ENCODE measurements at regions not wholly inside any gene's neighbourhood (a gene's known extent, or its start where the extent isn't known, plus 50 kb on each side); places are given as distances from the start of the nearest gene placed in this dataset.

DNA sequence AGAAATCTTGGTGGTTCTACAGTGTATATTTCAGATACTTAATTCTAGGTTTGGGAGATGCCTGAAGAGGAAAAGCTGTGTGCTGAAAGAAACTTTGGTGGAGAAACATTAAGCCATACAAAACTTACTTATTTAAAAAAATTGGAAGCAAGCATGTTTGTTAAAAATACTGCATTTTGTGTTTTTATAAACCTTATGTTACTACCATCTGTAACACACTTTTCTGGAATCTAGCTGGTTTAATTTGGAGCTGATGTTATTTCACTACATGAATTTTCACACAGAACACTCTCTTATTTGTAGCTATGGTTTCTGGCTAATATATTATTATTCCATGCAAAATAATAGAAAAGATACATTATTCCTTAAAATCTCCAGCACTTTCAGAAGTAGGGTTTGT lies 710.7 kb downstream of the ADGRL2 start:
- DNase-seq = no peak

DNA sequence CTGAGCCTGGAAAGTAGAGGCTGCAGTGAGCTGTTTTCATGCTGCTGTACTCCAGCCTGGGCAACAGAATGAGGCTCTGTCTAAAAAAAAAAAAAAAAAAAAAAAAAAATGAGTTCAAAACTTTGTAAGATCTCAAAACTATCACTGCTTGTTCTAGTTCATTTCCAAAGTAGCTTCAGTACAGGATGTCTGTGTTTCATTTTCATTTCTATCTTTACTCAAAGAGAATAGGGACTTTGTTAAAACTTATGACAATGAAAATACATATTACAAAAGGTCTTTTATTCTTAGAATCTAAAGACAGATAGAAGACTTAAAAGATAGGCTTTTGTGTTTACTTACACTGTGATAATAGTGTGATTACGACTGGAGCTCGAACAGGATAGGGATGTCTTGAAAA lies 709.7 kb downstream of the ADGRL2 start:
- no peak for DNase-seq

DNA sequence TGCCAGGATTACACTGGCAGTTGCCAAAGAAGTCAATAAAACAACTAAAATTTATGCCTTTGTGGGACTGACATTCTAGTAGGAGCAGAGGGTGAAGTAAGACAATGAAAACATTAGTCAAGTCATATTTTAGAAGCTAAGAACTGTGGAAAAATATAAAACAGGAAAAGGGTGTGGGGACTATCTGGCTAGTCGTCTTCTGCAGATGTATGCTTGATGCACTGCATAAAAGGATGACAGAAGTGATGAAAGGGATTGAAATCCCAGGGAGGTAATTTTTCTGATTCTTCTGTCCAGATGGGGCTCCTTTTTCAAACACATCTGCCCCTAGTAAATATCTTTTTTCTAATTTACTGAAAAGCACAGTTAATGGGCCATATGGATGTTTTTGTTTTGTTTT lies 706.3 kb downstream of the ADGRL2 start:
- DNase-seq = no peak

DNA sequence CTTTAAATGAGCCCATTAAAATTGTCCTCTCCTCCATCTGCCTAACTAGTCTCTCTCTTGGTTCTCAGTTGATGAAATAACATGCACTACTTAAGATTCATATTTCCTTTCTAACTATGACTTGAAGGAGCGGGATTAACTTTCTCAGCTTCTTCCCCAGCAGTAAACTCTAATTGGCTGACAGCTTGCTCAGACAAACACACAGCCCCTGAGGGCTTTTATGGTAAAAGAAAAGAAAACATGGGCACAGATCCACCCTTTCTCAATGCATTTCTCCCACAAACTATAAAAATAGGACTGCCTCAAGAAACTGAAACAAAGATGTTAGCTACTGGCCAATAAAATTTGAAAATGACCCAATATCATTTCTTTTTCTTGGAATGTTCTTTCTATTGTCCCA lies 703.1 kb downstream of the ADGRL2 start:
- no peak for DNase-seq

DNA sequence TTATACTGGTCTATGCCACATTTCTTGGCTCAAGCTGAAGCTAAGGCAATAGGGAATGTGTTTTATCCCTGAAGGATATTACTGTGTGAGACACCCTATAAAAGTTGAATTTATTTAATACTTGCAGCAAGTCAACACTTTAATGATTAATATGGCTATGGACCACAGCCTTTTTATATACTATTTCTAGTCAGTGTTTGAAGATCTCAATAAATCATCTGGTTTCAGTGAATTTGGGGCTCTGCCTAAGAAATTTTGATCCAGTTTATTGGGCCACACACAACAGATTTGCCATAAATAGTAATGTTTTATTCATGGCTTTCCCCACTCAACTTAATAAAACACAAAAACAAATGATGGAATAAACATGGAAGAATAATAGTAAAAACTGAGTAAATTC lies 698.3 kb downstream of the ADGRL2 start:
- DNase-seq = no peak

DNA sequence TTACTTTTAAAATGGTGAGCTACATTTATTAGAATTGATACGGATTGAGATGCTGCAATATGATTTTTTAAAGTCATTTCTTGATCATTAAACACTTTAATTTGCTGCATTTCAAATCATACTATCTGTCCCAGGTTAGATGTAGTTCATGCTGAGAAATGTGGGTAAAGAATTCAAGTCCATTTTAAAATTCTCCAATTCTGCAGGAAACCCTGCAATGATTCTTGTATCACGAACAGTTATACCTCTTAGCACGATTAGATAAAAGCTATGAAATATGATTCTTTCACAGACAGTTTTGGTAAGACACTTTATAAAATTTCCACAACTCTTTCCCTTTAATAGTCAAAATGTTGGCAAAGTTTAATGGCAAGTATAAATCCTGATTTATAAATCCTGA lies 693.4 kb downstream of the ADGRL2 start:
- DNase-seq = no peak

DNA sequence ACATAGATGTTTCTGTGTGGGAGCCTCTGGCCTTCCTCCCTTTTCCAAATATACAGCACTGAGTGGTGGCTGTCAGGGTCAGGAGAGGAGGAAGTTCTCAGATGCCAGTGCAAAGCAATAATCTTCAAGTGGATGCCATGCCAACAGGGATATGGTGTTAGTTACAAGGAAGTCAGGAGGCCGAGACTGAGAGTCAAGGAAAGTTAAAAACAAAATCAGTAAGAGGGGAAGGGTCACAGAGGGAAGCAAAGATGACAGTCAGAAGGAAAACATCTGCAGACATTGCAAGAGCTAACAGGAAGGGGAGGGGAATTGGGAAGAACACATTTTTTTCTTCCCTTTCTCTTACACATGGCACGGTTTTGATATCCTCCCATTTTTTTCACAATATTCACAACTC lies 691.4 kb downstream of the ADGRL2 start:
- no peak for DNase-seq

DNA sequence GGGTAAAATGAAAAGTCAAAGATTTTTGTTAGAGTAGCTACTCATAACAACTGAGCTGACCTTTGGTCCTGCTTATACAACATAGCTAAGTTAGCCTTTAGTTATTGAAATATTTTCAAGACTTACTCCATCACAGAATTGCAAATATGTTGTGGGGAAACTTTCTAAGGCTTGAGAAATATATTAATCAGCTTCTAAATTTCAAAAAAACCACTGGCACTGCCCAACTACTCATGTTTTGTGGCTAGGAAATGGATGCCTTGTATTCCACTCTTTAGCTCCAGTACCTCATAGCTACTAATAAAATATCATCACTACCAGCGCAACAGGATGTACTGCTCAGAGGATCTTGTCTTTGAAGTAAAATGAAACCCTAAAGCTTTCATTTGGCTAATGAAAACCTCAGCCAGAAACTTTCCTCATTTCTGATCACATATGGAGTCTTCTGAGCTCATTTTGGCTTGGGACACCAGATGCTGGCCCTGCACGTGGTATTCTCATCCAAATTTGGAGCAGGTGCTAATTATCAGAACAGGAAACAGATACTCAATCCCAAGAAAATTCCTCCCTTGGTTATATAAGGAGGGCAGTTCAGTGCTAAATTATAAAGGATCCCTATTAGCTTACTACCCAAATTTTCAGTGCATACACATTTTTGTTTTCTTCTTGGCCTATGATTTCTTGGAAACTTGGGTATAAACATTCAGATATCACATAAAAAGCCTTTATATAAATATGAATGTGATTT lies 690.7 kb downstream of the ADGRL2 start:
- DNase-seq = no peak

DNA sequence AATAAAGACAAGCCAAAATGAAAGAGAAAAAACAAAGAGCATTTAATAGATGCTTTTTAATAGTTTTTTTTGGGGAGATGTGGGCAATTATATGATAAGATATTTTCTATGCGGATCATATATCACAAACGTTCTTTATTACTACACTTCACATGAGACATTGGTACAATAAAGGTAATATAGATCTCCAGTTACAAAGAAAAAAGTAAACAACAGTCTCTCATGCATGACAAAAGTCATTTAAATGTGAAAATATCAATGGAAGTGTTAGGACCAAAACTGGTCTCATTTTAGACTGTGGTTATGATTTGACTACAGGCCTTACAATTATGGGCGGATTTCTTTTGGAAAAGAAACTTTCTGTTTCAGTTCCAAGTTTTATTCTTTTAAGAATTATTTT lies 687.0 kb downstream of the ADGRL2 start:
- DNase-seq = no peak

DNA sequence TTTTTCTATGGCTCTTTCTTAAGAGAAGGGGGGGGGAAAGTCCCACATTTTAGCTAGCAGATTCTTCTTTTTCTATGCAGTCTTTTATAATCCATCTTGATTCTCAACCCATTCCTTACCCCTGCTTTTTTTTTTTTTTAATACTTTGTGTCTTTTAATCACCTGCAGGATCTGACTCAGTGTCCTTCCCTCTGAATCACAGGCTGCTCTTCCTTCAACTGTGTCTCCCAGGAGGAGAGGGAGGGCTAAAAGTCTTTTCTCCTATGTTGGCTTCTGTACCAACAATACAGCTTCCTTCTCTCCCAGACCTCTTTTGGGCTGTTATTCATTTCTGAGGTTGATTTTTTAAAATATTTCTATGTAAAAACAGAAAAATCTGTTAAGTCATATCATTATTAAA lies 686.2 kb downstream of the ADGRL2 start:
- no peak for DNase-seq

DNA sequence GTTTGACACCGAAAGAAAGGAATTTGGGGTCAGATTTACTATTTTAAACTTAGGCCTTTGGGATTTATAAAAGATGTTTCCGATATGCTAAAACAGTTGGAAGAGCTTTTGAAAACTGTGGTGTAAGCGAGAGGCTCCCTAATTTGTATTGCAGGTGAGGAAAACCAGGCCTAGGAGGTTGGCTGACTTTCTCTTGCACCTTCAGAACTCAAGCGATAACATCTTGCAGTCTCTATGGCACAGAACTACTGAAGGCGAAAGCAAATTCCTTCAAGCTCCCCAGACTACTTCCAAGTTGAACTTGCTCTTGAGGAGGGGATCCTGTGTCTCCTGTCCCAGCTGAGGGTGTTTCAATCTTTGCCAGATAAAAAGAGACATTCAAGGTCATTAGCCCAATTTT lies 685.7 kb downstream of the ADGRL2 start:
- no peak for DNase-seq

DNA sequence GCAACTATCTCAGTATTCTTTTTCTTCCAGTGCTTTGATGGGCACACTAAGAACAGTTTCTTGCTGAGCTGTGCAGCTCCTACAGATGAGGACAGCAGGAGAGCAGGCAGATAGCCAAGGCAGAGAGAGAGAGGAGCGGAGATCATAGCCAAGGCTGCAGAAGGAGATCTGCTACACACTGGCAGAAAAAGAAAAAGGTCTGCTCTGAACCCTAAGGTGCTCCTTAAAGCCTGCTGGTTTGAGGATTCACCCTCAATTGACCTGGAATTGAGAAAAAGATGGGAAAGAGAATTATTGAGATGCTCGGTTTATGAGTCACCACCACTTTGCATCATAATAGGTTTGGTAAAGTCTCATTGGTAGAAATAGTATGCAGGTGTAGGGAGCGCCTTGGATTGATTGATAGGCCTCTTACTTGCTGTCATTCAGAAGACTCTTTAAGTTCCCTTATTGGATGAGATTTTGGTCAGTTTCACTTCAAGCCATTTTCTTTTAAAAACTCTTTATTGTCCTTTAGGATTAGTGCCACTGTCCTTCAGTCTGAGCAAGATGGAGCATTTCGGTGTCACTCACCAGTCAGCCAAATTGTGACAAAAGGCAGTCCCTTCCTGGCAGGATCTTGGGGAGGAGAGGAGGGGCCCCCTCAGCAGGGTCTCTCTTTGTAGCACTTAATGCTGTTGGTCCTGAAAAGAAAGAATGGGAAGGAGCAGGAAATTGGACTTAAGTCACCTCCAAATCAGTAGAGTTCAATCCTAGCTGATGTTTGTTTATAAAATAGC lies 685.0 kb downstream of the ADGRL2 start:
- DNase-seq = no peak

DNA sequence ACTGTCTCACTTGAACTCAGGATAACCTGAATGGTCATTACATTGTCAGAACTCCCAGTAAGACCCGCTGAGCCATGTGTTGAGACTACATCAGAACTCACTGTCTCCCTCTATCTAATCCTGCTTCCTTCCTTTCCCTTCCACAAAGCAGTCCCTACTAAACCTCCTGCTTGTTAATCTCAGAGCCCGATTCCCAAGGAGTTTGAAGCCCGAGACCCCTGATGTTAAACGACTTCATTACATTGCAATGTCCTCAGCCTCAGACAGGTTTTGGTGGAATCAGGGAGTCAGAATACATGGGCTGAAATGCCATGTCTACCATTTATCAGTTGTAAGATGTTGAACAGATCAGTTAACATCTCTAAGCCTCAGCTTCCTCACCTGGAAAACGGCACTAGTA lies 682.4 kb downstream of the ADGRL2 start:
- DNase-seq = no peak

DNA sequence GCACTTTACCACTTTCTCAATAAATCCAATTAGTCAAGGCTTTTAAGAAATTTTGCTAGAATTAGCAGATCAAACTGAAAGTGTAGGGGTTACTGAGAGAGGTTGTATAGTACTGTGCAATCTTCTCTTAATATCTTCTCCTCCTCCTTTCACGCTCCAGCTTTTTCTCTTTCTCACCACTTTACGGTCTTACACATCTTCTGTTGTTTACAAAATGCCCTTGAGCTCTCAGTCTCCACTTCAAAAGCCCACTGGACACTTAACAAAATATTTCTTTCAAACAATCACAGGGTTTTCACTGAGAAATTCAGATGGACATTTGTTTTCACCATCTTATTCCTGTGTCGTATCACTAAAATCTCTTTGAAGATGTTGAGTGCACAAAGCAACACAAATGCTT lies 678.2 kb downstream of the ADGRL2 start:
- DNase-seq = no peak

DNA sequence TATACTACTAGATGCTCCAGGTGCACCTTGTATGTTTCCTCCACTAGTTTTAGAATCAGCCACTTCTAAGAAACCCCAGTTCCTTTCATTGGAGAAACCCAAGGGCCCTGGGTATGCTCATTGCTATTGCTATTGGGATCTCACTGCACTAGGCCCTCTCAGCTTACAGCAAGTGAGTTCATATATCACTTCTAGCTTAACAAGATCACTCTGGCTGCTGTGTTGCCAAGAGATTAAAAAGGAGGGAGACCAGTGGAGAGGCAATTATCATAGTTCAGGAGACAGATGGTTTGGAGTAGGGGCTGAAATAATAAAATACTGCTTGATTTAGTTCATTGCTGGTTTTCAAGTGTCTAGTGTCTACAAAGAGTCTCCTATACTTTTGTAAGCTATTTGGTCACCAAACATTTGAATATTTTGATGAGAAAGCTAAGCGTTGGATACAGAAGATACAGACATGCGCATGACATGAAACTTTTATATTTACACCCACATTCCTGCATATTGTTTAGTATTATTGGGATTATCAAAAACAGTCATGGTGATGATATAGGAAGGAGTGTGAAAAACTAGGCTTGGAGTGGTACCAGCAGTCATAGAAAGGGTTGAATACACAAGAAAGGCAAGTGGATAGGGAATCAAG lies 671.9 kb downstream of the ADGRL2 start:
- DNase-seq = no peak

DNA sequence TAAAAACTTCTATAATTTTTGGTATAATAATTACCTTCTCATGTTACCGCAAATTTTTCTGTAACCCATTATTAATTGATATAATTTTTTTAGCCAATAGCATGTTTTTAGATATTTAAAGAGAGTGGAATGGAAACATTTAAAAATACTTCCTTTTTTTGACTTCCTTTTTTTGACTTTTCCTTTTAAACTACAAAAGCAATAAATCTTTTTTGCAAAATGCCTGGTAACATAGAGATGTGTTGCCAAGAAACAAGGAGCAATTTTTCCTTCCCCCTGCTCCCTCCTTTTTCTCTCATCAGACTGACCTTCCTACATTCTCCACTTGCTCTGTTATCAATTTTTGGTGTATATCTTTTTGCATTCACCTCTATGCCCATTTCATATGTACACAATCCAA lies 666.2 kb downstream of the ADGRL2 start:
- DNase-seq = no peak

DNA sequence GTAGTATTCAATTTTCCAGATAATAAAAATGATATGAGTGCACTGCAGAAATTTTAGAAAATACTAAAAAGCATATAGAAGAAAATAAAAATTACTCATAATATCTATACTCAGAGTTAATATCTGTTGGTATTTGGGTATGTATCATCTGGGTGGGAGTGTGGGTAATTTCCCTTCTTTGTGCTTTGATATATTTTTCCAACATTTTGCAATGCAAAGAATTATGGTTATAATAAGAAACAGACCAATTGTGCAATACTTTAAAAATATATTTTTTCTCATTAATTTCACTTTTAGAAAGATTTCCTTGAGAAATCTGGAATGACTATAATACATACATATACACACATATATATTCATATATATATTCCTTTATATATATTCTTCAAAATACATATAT lies 665.7 kb downstream of the ADGRL2 start:
- DNase-seq = no peak

DNA sequence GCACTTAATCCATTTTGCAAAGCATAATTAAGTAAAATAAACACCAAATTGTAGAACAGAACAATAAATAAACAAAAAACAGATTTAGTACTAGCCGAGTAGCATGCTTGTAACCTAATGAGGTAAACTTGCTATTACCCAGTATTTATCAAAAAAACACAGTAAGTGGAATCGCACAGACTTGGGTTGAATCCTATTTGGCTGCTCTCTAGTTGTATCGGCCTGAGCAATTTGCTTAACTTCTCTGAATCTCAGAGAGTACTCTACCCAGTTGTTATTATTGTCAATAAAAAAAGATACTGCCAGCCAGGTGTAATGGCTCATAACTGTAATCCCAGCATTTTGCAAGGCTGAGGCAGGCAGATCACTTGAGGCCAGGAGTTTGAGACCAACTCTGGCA lies 664.3 kb downstream of the ADGRL2 start:
- DNase-seq = no peak

DNA sequence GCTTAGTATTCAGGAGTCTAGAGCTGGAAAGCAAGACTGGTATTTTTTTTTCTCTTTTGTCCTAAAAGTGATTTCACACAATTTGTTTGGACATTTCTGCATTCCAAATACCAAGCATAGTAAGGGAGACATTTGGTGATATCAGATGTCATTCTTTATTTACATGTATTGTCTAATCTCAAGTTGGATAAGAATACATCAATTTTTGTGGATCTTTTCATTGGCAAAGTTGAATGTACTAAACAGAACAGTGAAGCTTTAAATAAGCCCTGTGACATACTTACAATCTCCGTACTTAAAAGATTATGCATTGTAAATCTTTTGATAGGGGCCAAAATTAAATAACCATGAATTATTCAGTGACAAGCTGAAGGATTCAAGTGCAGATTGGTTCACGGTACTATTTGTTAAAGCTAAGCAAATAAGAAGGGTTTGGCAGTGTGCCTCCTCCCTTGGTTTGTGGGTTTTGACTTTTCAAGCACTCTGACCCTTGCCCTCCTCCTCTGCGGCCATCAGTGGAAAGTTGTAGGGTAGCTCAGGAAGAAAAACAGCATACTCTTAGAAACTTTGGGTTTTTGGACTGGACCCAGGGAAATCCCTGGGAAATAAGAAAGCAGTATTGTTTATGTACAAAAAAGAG lies 663.7 kb downstream of the ADGRL2 start:
- no peak for DNase-seq

DNA sequence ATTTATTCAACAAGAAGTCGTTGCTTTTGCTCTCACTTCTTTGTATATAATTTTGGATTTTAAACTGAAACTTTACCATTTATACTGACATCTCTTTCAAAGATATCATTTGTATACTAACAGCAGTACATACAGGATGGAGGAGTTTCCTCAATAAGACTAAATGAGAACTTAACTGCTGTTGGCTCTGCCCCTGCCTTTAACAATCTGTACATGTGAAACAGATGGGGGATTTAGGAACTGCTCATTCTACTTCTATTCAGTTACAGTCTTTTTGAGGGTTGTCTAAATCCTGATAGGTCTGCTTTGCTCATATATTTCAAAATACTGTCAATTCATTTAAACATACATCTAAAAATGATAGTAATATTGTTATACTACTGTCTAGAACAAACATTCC lies 663.2 kb downstream of the ADGRL2 start:
- DNase-seq = no peak

DNA sequence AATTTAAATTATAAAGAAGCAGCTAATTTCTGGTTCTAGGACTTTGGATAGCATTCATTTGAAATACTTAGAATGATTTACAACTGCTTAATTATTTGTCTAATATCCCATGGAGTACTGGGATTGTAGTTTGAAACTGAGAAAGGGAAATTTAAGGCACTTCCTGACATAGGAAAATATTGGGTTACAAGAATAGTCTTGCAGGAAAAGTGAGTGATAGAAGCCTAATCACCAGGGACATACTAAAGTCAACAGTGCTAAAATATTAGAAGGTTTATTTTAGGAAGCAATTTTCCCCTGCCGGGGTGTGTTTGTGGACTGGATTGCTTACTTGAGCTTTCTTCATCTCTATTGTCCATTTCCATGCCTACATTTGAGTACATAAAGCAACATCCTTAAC lies 661.6 kb downstream of the ADGRL2 start:
- DNase-seq = no peak

DNA sequence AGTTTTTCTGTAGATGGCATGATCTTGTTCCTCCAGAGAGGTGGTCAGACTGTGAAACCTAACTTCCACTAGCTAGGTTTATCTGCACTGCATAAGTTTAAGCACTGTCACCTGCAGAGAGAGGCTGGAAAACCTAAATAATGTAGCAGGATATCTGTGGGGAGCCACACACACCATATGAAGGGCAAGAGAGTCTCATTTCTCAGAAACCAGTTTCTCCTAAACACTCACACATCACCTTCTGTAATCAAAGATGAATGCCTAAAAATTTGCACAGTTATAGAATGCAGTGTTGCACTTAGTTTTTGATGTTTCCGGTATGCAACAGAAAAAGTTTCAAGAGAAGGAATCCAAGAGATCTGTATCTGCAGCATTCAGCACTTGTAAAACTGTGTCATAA lies 654.6 kb downstream of the ADGRL2 start:
- no peak for DNase-seq

DNA sequence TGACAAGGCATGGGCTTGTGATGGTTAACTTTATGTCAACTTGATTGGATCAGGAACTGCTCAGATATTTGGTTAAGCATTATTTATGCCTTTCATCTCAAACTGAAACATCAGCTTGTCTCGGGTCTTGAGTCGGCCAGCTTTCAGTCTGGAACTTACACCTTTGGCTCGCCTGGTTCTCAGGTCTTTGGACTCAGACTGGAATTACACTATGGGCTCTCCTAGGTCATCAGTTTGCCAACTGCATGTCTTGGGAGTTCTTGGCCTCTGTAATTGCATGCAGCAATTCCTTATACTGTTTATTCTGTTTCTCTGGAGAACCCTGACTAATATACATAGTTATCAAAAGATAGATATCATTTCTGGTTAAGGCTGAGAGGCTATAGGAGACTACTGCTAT lies 653.7 kb downstream of the ADGRL2 start:
- no peak for DNase-seq
